Stimulated activated CD8-positive, alpha-beta memory T cell treated with anti-CD3 and anti-CD28 coated beads, Interleukin-15, amount 100 ng/mL, for 48 hours (primary cell): ENCODE measurements at regions not wholly inside any gene's neighbourhood (a gene's known extent, or its start where the extent isn't known, plus 50 kb on each side); places are given as distances from the start of the nearest gene placed in this dataset.

Experiments used
- DNase-seq, 2 donors: peaks; one replicate each; pipeline ENCODE4 v3.0.0-alpha.2; 2020; ENCODE audit warnings: low read depth in 2 of 2

- no peak for DNase-seq
These were observed 125.3 kb upstream of the STMND1 start for GRCh38 chr6:16976385-16977183.

GRCh38 chr6:16974704-16975359 is 127.0 kb upstream of the STMND1 start:
- DNase-seq, result no peak

- no peak for DNase-seq
These were observed 127.5 kb upstream of the STMND1 start for GRCh38 chr6:16974387-16974673.

GRCh38 chr6:16973545-16974386 is 128.1 kb upstream of the STMND1 start:
- no peak for DNase-seq

- DNase-seq, result no peak
These were observed 128.8 kb upstream of the STMND1 start for GRCh38 chr6:16973051-16973450.

GRCh38 chr6:16972535-16972934 is 129.3 kb upstream of the STMND1 start:
- no peak for DNase-seq

- no peak for DNase-seq
These were observed 131.9 kb upstream of the STMND1 start for GRCh38 chr6:16969699-16970655.

GRCh38 chr6:16968101-16968500 is 133.7 kb upstream of the STMND1 start:
- DNase-seq, result no peak

- no peak for DNase-seq
These were observed 134.4 kb upstream of the STMND1 start for GRCh38 chr6:16967470-16967817.

- no peak for DNase-seq
These were observed 134.9 kb upstream of the STMND1 start for GRCh38 chr6:16966791-16967469.

- no peak for DNase-seq
These were observed 136.2 kb upstream of the STMND1 start for GRCh38 chr6:16965689-16966088.

- DNase-seq, result peak; percentile 40 to 46
These were observed 137.0 kb upstream of the STMND1 start for GRCh38 chr6:16964553-16965499.

- DNase-seq, result no peak
These were observed 140.3 kb upstream of the STMND1 start for GRCh38 chr6:16961577-16961976.

GRCh38 chr6:16959789-16960188 is 142.1 kb upstream of the STMND1 start:
- no peak for DNase-seq

- no peak for DNase-seq
These were observed 145.5 kb upstream of the STMND1 start for GRCh38 chr6:16956361-16956760.

- no peak for DNase-seq
These were observed 146.0 kb upstream of the STMND1 start for GRCh38 chr6:16955899-16956298.

- DNase-seq, result no peak
These were observed 147.9 kb upstream of the STMND1 start for GRCh38 chr6:16953905-16954304.

GRCh38 chr6:16953446-16953845 is 148.4 kb upstream of the STMND1 start:
- no peak for DNase-seq

- no peak for DNase-seq
These were observed 150.9 kb upstream of the STMND1 start for GRCh38 chr6:16950825-16951495.
